Middle frontal gyrus (tissue), 1 donor: ENCODE measurements at regions not wholly inside any gene's neighbourhood (a gene's known extent, or its start where the extent isn't known, plus 50 kb on each side); places are given as distances from the start of the nearest gene placed in this dataset.
"Not testable (repeated sequence)": the region's sequence is repeated elsewhere in the genome, so short reads cannot be mapped to it uniquely, and the experiment has no call there.

Experiments used
- DNase-seq: peaks from one replicate; pipeline ENCODE4 v3.0.0-alpha.2; 2015; ENCODE audit warnings: low spot score; ENCODE audit errors: extremely low spot score

DNA sequence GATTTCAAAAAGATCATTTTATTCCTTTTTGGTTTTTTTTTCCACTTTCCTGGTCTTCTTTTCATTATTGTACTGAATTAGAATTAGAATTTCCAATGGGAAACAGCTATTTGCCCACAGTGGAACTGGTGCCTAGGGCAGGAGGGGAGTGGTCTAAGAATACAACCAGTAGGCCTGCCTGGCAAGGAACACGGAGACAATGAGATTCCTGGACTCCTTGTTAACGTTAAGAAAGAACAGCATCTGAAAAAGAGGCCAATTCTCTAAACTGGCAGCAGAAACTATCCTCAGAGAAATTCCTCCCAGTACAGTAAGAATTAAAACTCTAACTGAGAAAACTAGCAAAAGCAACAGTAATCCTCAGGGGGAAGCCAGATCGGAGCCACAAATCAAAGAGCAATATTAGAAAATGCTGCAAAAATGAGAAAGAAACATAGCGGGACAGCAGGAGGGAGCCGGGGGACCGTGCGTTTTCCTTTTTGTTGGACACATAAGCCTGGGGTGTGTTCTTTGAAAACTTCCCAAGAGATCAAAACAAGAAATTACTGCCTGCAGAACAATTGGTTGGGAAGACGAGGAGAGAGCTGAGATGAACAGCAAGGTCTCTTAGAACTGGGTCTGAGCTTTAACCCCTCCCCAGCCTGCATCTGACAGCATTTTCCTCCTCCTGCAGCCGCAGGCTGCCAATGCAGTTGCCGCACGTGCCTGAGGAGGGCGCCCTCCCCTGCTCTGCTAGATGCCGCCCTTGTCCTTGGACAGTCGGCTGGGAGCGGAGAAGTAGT is 776.0 kb downstream of the TSN start:
- DNase-seq: no peak

DNA sequence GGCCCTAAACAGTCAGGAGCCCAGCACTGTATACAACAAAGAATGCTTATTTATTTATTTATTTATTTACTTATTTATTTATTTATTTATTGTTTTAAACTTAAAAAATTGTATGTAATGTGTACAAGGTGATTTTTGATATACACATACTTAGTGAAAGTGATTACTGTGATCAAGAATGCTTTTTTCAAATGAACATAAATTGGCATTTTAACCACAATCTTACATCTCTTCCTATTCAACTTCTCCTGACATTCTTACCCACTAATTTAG is 776.6 kb downstream of the TSN start:
- DNase-seq: no peak

DNA sequence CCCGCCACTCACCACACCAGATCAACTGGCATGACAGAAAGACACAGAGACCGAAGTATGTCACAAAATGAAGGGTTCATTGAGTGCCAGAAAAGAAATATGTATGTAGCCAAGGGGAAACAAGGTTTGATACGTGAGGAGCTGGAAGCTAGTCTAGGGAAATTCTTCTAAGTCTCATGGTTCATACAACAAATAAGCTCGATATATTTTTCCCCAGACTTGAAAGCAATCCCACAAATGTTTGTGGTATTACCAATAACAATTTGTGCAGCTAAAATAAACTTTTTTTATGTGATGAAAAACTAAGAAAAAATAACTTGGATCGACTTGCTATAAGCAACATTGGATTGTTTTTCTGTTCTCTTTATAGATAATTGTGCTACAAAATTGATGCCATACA is 777.0 kb downstream of the TSN start:
- no peak for DNase-seq

DNA sequence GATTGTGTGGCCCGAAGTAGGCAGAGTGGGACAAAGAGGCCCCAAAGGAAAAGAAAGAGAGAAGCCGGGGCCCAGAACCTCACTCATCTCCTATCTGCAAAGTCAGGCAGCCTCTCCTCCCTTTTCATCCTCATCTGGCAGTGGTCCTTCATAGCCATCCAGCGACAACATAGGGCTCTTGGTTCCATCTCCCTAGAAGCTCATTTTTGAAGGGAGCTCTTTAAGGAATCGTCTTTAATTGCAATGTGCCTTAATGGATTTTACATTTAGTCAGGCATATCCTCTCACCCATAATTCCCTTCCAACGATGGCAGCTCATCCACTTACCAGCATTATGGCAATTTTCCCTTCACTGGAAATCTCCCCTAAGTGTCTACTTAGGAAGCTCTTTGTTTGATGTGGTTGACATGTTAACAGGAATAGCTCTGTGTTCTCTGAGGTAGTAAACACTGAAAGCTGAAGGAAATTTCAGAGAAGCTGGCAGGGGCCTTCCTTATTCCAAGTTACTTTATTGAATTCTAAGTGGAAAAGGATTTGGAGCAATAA is 780.6 kb downstream of the TSN start:
- DNase-seq: no peak

DNA sequence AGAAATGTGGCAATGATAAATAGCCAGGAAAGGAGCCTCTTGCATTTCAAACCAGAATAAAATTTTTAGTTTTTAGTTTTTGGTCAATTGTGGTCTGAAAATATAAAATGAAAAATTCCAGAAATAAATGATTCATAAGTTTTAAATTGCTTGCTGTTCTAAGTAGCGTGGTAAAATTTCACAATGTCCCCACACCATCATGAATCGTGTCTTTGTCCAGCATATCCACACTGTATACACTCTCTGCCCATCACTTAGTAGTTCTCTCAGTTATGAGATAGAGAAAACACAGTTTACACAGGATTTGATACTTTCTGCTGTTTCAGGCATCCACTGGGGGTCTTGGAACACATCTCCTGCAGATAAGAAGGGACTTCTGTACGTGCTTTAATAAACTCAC is 783.9 kb downstream of the TSN start:
- DNase-seq: no peak

DNA sequence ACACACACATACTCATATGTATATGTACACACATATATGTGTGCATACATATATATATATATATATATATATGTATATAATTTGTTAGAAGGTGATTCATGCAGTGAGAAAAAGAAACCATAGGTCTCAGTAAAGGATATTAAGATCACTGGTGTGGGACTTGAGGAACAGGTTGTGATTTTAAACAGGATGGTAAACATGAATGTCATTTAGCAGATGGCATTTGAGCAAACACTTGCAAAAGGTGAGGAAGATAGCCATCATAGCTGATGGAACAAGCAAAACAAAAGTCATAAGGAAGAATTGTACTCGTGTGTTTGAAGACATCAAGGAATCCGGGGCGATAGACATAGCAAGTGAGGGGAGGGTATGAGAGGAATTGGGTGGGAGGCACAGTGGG is 784.5 kb downstream of the TSN start:
- DNase-seq: no peak

DNA sequence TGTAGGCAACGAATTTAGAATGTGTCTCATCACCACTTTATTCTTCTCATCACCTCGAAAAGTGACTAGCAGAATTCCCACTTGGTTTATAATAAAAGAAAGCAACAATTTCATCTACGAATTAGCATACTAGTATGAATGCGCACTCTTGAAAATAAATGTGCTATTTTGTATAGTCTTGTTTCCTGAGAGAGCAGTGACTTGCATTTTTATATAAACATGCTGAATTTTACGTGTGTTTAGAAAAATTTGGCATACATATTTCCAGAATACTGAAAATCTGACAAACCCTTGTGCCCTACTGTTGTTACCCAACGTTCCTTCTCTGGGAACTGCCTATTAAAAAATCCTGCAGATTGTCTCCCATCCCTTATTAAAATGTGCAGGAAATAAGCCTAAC is 786.8 kb downstream of the TSN start:
- no peak for DNase-seq

DNA sequence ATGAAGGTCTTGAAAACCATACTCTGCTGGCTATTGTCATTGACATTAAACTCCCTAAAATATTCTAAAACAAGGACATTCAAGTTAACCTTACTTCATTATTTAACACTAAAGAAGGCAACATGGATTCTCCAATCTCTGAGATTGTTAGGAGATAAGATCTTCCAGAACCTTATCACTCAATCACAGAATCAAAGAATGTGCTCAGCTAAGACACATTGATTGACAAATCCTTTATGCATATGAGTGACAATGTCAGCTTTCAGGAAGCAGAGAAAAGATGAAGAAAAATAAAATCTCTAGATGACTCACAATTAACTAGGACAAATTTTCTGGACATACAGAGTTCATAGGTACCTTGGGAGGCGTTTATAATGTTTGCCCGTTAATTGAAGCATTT is 787.2 kb downstream of the TSN start:
- DNase-seq: no peak

DNA sequence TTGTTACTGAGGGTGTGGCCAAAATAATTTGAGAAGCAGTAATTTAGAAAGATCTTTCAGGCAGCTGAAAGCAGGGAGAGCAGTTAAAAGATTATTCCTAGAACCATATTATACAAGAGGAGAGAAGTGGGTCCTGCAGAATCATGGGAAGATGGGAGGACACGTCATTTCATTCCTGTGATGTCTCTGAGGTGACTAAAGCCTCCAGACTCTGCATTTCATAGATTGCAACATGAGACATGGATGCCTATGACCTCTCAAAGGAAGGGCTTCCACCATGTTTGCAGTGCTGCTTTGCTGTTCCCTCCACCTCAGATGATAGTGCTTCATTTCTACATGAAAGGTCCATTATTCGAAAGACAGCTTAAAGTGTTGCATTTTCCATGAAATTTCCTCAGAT is 788.4 kb downstream of the TSN start:
- DNase-seq: no peak

DNA sequence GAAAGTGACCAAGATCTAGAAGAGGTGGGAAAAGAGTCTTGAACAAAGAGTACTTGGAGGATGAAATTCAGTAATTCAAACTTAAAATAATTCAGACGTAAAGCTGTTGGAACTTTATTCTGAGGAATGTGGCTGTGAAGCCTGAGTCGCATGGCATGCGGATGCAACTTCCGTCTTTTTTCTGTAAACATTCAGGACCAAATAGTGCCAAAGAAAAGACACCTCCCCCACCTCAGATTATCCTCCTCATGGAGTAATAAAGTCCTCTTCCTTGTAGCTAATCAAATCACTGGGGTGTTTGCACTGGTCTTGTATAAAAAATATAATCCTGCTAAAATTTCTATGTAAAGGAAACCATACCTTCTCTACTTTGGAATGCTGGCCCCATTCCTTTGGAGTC is 790.4 kb downstream of the TSN start:
- DNase-seq: no peak

DNA sequence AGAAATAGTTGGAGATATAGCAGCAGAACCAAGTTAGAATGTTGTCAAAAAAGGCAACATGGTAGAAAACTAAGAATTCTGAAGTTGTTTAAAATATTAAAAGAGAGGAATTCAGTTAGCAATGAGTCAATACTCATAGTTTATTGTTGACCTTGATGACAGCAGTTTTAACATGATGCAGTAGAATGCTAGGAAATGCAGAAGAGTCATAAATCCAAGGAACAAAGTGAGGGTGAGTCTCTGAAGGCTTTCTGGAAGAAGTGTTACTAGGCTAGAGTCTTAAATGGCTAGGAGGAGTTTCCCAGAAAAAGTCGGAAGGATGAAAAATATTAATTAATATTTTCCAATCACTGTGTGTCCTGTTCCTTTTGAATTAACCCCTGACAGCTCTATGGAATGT is 807.3 kb downstream of the TSN start:
- DNase-seq: no peak

DNA sequence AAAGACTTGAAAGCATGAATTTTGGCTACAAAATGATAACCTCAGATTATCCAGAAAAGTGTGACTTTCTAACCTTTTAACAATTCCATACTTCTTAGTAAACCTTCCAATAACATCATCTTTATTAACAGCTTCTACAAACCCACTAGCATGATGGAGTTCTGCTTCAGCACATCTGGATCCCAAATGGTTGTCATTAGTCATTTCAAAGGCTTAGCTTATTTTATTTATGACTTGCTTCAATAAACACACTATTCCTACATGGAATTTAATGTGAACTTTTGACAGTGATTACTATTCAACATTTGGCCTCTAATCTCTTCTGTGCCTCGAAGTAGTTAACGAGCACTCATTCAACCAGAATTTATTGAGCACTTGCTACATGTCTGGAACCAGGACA is 808.3 kb downstream of the TSN start:
- DNase-seq: no peak

DNA sequence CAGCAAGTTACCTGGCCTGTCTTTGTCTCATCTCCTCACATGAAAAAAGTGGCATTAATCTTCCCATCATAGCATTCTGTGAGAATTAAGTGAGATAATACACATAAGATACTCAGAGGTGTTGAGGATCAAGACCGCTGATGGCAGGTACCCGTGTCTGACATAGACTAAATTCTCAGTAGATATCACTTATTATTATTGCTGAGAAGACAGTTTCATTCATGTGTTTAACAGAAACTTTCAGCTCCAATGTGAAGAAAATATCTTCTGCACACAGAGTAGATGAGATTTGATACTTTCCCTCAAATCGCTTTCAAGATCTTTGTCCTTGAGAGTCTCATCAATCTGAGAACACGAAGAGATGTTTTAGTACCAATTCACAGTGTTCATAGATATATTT is 809.4 kb downstream of the TSN start:
- DNase-seq: no peak

DNA sequence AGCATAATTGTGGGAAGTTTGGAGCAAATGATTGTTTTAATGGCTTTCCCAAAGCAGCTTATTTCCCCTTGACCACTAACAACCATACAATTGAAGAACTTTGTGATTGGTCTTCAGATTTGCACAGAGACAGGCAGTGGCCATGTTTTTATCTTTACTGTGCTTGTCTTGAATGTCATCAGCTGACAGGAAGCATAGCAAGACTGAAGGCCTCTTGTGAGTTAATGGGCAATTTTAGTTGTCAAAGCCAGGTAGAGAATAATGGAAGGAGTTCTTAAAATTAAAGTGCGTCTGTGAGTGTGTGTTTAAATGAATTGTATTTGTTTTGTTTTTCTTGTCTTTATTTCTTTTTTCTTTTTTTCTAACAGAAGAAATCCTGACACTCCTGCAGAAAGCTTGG is 809.9 kb downstream of the TSN start:
- no peak for DNase-seq

DNA sequence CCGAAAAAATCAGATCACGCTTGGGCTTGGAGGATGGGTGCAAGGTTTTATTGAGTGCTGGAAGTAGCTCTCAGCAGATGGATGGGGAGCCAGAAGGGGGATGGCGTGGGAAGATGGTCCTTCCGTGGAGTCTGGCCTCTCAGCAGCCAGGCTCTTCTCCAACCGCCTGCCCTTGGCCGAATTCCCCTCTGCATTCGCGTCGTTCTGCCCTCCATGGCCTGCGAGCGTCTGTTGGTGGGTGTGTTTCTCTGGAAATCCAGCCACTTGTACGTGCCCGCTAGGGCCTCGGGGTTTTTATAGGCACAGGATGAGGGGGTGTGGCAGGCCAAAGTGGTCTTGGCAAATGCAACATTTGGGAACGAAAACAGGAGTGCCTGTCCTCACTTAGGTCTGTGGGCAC is 815.2 kb downstream of the TSN start:
- no peak for DNase-seq

DNA sequence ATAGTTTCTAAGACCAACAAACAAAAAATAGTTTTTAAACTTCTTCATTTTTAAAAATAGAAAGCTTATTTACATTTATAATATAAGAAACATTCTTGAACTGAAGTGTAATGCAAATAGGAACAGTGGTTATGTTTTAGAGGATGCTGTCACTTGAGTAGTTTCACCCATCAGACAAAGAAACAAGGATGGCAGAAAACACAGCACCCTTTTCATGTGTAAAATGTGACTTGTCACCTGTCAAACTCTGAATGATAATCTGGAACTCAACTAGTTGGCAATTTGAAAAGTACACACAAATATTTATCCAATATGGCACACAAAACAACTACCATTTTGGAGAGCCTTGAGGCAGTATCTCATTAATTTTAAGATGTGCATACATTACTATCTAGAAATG is 816.0 kb downstream of the TSN start:
- not testable (repeated sequence) for DNase-seq

DNA sequence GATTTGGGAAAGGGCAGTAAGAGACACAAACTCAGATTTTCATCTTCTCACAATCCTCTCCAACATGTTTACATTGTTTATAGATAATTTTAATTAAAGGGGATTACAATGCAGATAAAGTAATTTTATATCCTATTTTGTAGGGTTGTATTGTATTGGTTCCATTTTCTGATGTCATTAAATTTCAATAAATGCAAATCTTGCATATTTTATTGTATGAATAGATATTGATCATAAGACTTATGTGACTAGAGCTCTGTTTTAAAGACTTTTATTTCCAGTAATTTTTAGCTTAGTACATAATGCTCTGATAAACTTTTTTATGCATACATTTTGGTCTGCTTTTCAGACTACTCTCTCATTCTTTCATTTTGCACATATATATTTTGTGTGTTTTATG is 819.6 kb downstream of the TSN start:
- DNase-seq: no peak

DNA sequence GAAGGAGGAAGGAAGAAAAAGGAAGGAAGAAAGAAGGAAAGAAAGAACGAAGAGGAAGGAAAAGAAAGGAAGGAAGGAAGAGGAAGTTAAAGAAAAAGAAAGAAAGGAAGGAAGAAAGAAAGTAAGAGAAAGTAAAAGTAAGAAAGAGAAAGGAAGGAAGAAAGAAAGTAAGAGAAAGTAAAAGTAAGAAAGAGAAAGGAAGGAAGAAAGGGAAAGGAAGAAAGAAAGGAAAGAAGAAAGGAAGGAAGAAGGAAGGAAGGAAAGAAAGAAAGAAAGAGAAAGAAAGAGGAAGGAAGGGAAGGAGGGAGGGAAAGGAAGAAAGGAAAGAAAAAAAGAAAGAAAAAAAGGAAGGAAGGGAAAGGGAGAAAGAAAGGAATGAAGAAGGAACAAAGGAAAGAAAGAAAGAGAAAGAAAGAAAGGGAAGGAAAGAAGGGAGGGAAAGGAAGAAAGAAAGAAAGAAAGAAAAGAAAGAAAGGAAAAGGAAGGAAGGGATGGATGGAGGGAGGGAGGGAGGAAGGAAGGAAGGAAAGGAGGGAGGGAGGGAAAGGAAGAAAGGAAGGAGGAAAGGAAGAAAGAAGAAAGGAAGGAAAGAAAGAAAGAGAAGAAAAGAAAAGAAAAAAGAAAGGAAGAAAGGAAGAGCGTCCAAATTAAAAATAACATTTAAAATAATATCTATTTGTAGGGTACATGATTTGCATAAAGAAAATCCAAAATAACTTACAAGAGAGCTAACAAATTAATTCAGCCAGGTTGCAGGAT is 827.9 kb downstream of the TSN start:
- no peak for DNase-seq

DNA sequence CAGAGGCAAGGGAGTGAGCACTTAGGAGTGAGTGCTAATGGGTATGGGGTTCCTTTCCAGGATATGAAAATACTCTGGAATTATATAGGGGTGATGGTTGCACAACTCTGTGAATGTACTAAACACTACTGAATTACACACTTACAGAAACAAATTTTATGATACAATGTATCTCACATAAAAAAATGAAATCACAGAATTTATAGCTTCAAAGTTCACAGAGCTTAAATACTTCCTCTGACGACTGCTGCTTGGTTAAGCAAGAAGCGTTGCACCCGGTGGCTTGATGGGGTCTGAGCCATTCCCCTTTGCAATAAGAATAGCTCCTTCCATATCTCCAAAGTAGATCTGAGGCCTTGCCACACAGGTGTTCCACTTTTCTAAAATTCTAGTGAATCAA is 835.1 kb downstream of the TSN start:
- no peak for DNase-seq

DNA sequence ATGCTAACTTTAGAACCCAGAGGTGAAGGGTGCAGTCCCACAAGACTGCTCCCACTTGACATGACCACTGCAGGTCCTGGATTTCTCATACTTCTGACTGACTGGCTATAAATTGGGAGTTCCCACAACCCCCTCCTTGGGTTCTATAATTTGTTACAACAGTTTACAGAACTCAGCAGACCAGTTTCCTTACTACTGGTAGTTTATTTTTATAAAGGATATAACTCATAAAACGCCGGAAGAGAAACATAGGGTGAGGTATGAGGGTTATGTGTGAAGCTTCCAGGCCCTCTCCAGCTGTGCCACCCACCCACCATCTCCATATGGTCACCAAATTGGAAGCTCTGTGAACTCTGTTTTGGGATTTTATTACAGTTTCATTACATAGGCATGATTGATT is 839.6 kb downstream of the TSN start:
- DNase-seq: no peak

DNA sequence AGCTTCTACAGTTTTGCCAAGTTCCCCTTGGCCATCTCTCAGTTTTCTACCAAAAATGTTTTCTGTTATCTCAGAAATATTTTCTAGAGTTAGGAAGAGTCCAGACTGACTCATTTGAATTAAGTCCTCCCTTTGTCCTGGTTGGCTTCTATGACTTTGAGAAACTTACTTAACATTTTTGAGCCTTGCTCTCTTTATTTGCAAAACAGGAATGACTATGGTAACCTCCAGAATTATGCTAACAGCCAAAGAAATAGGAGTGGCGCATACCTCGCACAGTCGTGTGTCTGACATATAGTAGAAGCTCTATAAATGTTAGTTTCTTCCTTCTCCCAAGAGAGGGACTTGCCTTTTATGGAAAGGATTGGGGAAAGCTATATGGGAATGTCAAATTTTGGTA is 841.1 kb downstream of the TSN start:
- no peak for DNase-seq

DNA sequence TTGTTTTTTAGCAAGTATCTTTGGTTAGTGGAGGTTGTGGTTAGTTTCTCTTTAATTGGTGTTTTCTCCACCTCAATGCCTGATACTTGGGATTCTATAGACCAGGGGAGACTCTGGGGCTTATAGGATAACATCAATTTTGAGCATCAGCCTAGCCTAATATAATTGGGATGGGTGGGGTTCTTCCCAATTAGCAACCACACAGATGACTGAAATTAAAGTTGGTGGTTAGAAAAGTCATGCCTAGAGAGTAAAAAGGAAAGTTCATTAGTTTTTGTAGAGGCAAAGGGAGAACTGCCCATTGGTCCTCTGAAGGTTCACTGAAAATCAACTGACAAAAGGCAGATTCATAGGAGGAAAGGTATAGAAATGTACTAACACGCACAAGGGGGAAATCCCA is 843.3 kb downstream of the TSN start:
- no peak for DNase-seq

DNA sequence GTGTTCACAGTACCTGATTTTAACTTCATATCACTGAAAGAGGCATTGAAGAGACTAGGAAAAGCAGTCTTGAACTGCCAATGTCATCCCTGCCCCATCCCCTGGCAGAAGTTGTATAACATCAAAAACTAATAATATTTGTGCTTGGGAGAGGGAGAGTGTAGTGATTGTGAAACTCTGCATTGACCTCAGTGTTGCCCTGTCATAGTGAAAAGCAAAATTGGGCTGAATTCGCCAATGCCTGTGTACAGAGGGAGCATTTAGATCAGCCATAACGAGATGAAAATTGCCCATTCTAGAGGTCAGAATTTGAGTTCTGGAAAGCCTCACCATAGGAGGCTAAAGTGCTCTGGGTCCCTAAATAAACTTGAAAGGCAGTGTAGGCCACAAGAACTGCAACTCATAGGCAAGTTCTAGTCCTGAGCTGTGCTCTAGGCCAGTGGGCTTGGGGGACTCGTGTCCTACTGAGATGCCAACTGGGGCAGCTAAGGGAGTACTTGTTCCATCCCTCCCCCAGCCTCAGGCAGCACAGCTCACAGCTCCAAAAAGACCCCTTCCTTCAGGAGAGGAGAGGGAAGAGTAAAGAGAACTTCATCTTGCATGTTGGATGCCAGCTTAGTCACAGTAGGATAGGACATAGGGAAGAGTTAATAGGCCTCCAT is 855.6 kb downstream of the TSN start:
- no peak for DNase-seq
